ENCODE measurements at regions not wholly inside any gene's neighbourhood (a gene's known extent, or its start where the extent isn't known, plus 50 kb on each side); places are given as distances from the start of the nearest gene placed in this dataset.
"Not testable (repeated sequence)": the region's sequence is repeated elsewhere in the genome, so short reads cannot be mapped to it uniquely, and the experiment has no call there.

DNA sequence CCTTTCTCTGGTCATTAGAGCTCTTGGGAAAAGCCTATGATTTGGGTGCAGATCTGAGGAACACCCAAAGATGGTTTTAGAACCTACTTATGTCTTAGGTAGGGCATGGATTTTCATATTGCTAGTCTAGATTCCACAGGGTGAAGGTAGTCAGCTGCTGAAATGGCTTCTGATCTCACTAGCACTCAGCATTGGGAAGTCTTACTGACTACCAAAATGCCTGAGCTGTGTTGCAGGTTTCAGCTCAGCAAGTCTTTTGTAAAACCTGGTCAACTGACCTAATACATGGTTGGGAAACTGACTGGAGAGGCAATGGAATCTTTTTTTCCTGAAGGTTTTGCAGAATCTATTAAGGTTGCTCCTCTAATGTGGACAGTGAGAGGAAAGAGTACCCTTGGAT, 136.4 kb downstream of the CCNG2 start:
- in situ Hi-C loops (cut with MboI; ENCODE audit: low pct_unique_long_range_greater_than_20kb, low sequenced_read_pairs, unreplicated experiment): no loop called here
- no peak for DNase-seq (ENCODE audit: low spot score)

DNA sequence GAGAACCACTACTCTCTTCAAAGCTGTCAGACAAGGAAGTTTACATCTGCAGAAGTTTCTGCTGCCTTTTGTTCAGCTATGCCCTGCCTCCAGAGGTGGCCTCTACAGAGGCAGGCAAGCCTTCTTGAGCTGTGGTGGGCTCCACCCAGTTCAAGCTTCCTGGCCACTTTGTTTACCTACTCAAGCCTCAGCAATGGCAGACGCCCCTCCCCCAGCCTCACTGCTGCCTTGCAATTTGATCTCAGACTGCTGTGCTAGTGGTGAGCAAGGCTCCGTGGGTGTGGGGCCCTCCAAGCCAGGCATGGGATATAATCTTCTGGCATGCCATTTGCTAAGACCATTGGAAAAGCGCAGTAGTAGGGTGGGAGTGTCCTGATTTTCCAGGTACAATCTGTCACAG, 144.0 kb downstream of the CCNG2 start:
- in situ Hi-C loops (cut with MboI; ENCODE audit: low pct_unique_long_range_greater_than_20kb, low sequenced_read_pairs, unreplicated experiment); DNase-seq (ENCODE audit: low spot score): not testable (repeated sequence)

More for the DNA sequence above, 136.4 kb downstream of the CCNG2 start:
- TF ChIP-seq, protein P1, sequence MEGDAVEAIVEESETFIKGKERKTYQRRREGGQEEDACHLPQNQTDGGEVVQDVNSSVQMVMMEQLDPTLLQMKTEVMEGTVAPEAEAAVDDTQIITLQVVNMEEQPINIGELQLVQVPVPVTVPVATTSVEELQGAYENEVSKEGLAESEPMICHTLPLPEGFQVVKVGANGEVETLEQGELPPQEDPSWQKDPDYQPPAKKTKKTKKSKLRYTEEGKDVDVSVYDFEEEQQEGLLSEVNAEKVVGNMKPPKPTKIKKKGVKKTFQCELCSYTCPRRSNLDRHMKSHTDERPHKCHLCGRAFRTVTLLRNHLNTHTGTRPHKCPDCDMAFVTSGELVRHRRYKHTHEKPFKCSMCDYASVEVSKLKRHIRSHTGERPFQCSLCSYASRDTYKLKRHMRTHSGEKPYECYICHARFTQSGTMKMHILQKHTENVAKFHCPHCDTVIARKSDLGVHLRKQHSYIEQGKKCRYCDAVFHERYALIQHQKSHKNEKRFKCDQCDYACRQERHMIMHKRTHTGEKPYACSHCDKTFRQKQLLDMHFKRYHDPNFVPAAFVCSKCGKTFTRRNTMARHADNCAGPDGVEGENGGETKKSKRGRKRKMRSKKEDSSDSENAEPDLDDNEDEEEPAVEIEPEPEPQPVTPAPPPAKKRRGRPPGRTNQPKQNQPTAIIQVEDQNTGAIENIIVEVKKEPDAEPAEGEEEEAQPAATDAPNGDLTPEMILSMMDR (IDR thresholded peaks at IDR 0.05; ENCODE audit: extremely low read depth, insufficient read depth, missing control alignments): no peak

DNA sequence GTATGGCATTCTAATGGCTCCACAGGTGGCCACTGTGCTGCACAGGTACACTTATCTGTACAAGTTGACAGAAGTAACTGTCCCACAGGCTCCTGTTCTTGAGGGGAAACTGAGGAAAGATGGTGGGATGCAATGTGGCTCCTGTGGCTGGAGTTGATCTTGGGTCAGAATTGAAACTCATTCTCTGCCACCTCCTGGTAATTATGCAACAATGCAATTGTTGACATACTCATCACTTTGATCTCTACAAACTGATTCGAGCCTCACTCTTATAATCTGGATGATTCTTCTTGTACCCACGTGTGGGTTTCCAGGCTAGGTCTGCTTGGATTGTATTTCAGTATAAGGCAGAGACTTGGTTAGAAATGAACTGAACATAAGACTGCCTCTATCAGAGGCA, 148.8 kb downstream of the CCNG2 start:
- TF ChIP-seq, protein P1 (IDR thresholded peaks at IDR 0.05; ENCODE audit: extremely low read depth, insufficient read depth, missing control alignments): no peak
- no peak for DNase-seq (ENCODE audit: low spot score)
- in situ Hi-C loops (cut with MboI; ENCODE audit: low pct_unique_long_range_greater_than_20kb, low sequenced_read_pairs, unreplicated experiment): no loop called here

DNA sequence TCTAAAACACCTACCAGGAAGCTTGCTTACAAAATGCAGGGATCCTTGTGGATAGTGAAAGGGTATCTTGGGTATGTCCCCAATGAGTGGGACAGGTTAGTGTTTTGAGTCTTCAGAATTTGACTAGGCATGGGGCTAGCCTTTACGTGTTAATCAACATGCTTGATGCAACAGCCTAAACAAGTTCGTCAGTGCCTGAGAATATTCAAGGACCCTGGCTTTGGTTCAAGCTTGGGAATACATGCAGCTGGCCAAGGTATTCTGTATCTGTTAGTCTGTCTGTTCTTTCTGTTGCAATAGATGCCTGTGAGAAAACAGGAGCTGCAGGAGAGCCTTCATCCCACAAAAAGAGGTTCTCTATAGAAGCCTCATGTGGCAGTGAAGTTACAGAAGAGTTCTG, 149.5 kb downstream of the CCNG2 start:
- no peak for DNase-seq (ENCODE audit: low spot score)
- in situ Hi-C loops (cut with MboI; ENCODE audit: low pct_unique_long_range_greater_than_20kb, low sequenced_read_pairs, unreplicated experiment): no loop called here
- TF ChIP-seq, protein P1 (IDR thresholded peaks at IDR 0.05; ENCODE audit: extremely low read depth, insufficient read depth, missing control alignments): no peak

DNA sequence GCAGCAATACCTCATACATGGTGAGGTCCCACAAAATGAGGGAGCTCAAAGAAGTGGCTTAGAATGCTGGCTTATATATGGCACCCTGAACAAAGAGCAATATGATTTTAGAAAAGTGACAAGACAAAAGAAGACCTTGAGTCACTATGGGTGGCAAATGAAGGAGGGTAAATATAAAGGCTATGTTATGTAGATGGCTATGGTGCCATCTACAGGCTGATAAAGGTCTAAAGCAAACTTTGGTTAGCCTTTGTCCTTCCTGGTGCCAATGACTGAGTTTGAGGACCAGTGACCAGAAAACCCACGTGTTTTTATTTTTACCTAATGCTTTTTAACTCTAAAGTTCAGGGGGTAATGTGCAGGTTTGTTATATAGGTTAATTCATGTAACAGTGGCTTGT, 151.8 kb downstream of the CCNG2 start:
- TF ChIP-seq, protein P1 (IDR thresholded peaks at IDR 0.05; ENCODE audit: extremely low read depth, insufficient read depth, missing control alignments): peak; percentile 49
- in situ Hi-C loops (cut with MboI; ENCODE audit: low pct_unique_long_range_greater_than_20kb, low sequenced_read_pairs, unreplicated experiment): no loop called here

DNA sequence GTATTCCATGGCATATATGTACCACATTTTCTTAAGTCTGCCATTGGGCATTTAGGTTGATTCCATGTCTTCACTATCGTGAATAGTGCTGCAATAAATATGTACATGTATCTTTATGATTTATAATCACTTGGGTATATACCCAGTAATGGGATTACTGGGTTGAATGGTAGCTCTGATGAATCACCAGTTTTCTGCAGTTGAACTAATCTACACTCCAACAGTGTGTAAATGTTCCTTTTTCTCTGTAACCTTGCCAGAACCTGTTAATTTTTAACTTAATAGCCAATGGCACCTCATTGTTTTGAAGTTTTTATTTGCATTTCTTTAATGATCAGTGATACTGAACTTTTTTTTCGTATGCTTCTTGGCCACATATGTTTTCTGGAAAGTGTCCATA, 152.5 kb downstream of the CCNG2 start:
- DNase-seq (ENCODE audit: low spot score): no peak
- TF ChIP-seq, protein P1 (IDR thresholded peaks at IDR 0.05; ENCODE audit: extremely low read depth, insufficient read depth, missing control alignments): no peak
- in situ Hi-C loops (cut with MboI; ENCODE audit: low pct_unique_long_range_greater_than_20kb, low sequenced_read_pairs, unreplicated experiment): no loop called here

More for the DNA sequence above, 151.8 kb downstream of the CCNG2 start:
- peak; percentile 60 for DNase-seq (ENCODE audit: low spot score)

DNA sequence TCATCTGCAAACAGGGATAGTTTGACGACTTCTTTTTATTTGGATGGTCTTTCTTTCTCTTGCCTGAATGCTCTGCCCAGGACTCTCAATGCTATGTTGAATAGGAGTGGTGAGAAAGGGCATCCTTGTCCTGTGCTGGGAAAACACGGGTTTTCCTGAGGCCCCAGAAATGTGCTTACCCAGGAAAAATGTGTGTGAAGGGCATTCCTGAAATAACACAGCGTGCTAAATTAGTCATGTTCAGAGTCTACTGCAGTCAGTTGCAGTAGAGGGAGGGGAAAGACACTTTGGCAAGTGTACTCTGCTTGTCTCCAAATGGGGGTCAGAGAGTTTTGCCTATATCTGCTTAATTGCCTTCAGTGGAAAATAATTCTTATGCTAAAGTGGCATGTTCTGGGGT, 153.9 kb downstream of the CCNG2 start:
- no peak for DNase-seq (ENCODE audit: low spot score)
- TF ChIP-seq, protein P1 (IDR thresholded peaks at IDR 0.05; ENCODE audit: extremely low read depth, insufficient read depth, missing control alignments): no peak
- in situ Hi-C loops (cut with MboI; ENCODE audit: low pct_unique_long_range_greater_than_20kb, low sequenced_read_pairs, unreplicated experiment): no loop called here
